ENCODE measurements at regions not wholly inside any gene's neighbourhood (a gene's known extent, or its start where the extent isn't known, plus 50 kb on each side); places are given as distances from the start of the nearest gene placed in this dataset.

DNA sequence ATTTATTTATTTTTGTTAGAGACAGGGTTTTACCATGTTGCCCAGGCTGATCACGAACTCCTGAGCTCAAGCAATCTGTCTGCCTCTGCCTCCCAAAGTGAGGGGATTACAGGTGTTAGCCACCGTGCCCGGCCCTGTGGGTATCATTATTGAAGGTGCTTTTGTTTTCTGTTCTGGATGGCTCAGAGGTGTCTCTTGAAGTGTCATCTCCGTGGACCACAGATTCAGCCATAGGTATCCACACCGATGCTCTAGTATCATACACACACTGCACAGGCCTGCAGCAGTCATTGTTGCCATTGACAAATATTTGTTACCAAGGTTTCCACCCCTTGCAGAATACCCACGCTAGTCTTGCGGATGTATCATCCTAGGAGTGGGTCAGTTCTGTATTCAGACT lies 446.2 kb downstream of the XYLT1 start:
- TF ChIP-seq, protein P1, sequence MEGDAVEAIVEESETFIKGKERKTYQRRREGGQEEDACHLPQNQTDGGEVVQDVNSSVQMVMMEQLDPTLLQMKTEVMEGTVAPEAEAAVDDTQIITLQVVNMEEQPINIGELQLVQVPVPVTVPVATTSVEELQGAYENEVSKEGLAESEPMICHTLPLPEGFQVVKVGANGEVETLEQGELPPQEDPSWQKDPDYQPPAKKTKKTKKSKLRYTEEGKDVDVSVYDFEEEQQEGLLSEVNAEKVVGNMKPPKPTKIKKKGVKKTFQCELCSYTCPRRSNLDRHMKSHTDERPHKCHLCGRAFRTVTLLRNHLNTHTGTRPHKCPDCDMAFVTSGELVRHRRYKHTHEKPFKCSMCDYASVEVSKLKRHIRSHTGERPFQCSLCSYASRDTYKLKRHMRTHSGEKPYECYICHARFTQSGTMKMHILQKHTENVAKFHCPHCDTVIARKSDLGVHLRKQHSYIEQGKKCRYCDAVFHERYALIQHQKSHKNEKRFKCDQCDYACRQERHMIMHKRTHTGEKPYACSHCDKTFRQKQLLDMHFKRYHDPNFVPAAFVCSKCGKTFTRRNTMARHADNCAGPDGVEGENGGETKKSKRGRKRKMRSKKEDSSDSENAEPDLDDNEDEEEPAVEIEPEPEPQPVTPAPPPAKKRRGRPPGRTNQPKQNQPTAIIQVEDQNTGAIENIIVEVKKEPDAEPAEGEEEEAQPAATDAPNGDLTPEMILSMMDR (IDR thresholded peaks at IDR 0.05; ENCODE audit: low read depth, low read length, missing control alignments): no peak
- in situ Hi-C loops (cut with HindIII; ENCODE audit: low sequenced_read_pairs): no loop called here
- H3K4me3 ChIP-seq (ENCODE audit: low read depth, low read length): no peak overlapping the region
- DNase-seq (ENCODE audit: low read depth): no peak

DNA sequence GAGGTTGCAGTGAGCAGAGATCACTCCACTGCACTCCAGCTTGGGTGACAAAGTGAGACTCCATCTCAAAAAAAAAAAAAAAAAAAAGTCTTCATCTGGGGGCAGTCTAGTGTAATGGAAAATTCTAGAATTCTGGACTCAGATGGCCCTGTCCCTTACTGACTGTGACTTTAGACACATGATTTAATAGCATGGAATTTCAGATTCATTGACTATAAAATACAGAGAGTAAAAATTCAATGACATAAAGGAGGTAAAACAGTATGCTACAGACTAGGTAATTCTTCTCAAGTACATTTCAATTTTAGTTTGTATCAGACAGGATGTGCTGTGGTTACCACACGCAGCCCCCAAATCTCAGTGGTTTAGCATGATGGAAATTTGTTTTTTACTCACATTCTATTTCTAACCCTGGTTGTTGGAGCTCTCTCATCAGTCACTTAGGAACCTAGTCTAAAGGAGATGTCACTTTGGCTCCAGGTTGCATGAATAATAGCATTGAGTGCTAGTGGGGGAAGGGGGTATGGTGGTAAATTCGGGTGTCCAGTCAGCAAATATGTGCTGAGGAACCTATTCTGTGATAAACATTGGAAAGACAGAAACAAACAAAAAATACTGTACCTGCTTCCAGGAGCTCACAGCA lies 444.0 kb downstream of the XYLT1 start:
- TF ChIP-seq, protein P1 (IDR thresholded peaks at IDR 0.05; ENCODE audit: low read depth, low read length, missing control alignments): no peak
- H3K4me3 ChIP-seq (ENCODE audit: low read depth, low read length): no peak overlapping the region
- DNase-seq (ENCODE audit: low read depth): no peak
- in situ Hi-C loops (cut with HindIII; ENCODE audit: low sequenced_read_pairs): no loop called here

DNA sequence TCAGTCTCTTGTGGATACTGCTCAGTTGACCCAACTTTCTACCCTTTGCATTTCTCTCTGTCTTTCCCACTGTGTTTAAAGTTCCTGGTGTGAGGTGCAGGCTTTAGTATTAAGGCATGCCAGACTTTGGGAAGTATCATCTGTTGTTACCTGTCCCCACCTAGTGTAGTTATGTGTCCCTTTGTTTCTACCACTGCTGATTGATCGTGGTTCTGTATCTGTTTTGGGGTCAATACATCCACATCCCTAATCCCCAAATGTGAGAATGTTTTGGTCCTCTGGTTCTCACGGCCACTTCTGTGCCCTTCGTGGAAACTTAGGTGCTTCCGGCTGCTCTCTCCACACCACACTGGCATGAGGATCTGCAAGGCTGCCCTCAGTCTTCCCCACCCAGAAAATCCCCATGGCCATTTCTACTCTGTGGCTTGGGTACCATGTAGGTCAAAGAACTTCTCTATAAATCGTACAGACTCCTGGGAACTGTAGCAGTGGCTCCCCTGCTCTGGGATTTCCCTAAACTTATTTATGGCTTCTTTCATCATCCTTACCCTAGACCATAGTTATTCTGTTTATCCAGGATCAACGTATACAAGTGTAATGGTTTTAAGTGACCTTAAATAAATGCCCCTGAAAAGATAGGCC lies 443.2 kb downstream of the XYLT1 start:
- TF ChIP-seq, protein P1 (IDR thresholded peaks at IDR 0.05; ENCODE audit: low read depth, low read length, missing control alignments): no peak
- H3K4me3 ChIP-seq (ENCODE audit: low read depth, low read length): no peak overlapping the region
- in situ Hi-C loops (cut with HindIII; ENCODE audit: low sequenced_read_pairs): no loop called here
- no peak for DNase-seq (ENCODE audit: low read depth)

GRCh38 chr16:17029602-17030350 lies 441.0 kb downstream of the XYLT1 start:
- H3K4me3 ChIP-seq (ENCODE audit: low read depth, low read length): no peak overlapping the region
- in situ Hi-C loops (cut with HindIII; ENCODE audit: low sequenced_read_pairs): no loop called here
- DNase-seq (ENCODE audit: low read depth): no peak
- TF ChIP-seq, protein P1 (IDR thresholded peaks at IDR 0.05; ENCODE audit: low read depth, low read length, missing control alignments): no peak

DNA sequence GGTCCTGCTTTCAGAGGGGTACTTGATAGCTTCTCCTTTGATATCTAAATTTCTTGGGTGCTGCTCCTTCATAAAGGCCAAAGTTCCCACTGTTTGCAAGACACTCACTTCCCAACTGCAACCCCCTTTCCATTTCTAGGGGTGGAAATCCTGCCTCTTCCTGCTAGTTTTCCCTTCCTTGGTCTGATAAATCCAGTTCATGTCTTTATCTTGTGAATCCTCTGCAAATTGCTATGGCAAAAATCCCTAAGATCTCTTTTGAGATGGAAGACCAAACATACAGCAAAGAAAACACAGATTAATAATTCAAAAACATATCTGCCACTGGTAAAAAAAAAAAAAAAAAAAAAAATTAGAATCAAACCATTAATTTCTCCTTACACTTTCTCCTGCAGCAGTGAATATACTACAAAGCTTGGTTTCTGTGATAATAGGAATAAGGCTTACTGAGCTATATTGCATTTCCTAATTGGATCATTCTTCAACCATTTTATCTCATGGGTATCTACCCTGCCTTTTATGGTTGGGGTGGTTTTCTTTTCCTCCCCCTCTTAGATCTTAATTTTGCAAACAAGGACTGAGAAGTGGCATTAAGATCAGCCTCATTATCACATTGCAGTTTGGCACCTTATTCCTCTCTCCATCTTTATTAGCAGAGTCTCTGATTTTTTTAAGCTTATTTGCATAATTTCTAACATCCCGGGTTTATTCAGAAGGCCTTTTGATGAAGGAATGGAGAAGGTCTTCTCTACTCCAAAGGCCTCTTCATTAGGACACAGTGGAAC lies 439.1 kb downstream of the XYLT1 start:
- in situ Hi-C loops (cut with HindIII; ENCODE audit: low sequenced_read_pairs): no loop called here
- no peak for DNase-seq (ENCODE audit: low read depth)
- no peak overlapping the region for H3K4me3 ChIP-seq (ENCODE audit: low read depth, low read length)
- TF ChIP-seq, protein P1 (IDR thresholded peaks at IDR 0.05; ENCODE audit: low read depth, low read length, missing control alignments): no peak

DNA sequence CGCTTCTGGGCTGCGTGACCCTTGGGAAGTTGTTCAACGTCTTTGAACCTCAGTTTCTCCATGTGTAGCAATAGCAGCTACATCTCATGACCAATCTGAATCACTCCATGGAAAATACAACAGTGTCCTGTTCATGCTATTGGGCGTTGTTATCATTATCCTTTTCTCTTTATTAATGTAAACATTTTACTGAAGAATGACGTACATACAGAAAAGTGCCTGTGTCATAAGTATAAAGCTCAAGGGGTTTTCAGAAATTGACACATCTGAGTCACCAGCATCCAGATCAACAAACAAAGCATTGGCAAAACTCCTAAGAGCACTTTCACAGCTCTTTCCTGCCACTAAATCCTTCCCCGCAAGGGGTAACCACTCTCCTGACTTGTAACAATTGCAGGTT lies 438.4 kb downstream of the XYLT1 start:
- in situ Hi-C loops (cut with HindIII; ENCODE audit: low sequenced_read_pairs): no loop called here

More for the DNA sequence above, 438.4 kb downstream of the XYLT1 start:
- H3K4me3 ChIP-seq (ENCODE audit: low read depth, low read length): no peak overlapping the region
- no peak for DNase-seq (ENCODE audit: low read depth)
- TF ChIP-seq, protein P1 (IDR thresholded peaks at IDR 0.05; ENCODE audit: low read depth, low read length, missing control alignments): no peak
